Caco-2 (cell line): ENCODE measurements at regions not wholly inside any gene's neighbourhood (a gene's known extent, or its start where the extent isn't known, plus 50 kb on each side); places are given as distances from the start of the nearest gene placed in this dataset.
"Not testable (repeated sequence)": the region's sequence is repeated elsewhere in the genome, so short reads cannot be mapped to it uniquely, and the experiment has no call there.

Source experiments
- BruUV-seq: library from RNA; stranded (reverse); fragments of 400-500 nt; replicated peaks from 2 replicates; lab custom pipeline; 2021; lab: Mats Ljungman, UMichigan
- CTCF ChIA-PET: fragments of 300-600 bp; sonication (Branson Sonifier 250); formaldehyde crosslinking; loops from one replicate; lab custom pipeline; 2022; ENCODE audit warnings: antibody characterized with exemption; lab: Charles Lee
- POLR2A ChIA-PET: fragments of 300-600 bp; sonication (Branson Sonifier 250); formaldehyde crosslinking; loops from one replicate; lab custom pipeline; 2022; ENCODE audit warnings: antibody characterized with exemption; lab: Charles Lee
- DNase-seq, 2 experiments: peaks; one replicate each; pipeline versions ENCODE4 v3.0.0 to v3.0.0-alpha.2; 2020 to 2022
- H3K27me3 ChIP-seq: replicated peaks from 2 replicates; pipeline ENCODE4 v1.6.0; 2011; ENCODE audit warnings: low read length; ENCODE audit not compliant: control insufficient read depth, insufficient read depth
- H3K36me3 ChIP-seq: 2 replicates; pipeline ENCODE4 v1.5.1; 2011; ENCODE audit warnings: low read length; ENCODE audit not compliant: control insufficient read depth, insufficient read depth
- H3K4me1 ChIP-seq: fragments of 250-450 bp; sonication (Bioruptor Pico); 2 replicates; pipeline ENCODE4 v1.5.1; 2020; ENCODE audit warnings: mild to moderate bottlenecking
- H3K4me3 ChIP-seq: 2 replicates; pipeline ENCODE4 v1.5.1; 2011; ENCODE audit warnings: low read depth, mild to moderate bottlenecking, control low read depth, low read length
- H3K9me3 ChIP-seq: fragments of 250-450 bp; sonication (Bioruptor Pico); 2 replicates; pipeline ENCODE4 v1.5.1; 2020; ENCODE audit warnings: mild to moderate bottlenecking, moderate library complexity
- H3K27ac Mint-ChIP-seq: one replicate; pipeline ENCODE4 v1.8.0; 2022; ENCODE audit warnings: mixed read lengths; ENCODE audit not compliant: unreplicated experiment
- H3K27me3 Mint-ChIP-seq: one replicate; pipeline ENCODE4 v1.8.0; 2022; ENCODE audit warnings: mixed read lengths; ENCODE audit not compliant: insufficient read depth, unreplicated experiment
- H3K36me3 Mint-ChIP-seq: one replicate; pipeline ENCODE4 v1.8.0; 2022; ENCODE audit warnings: mild to moderate bottlenecking, mixed read lengths; ENCODE audit not compliant: insufficient read depth, unreplicated experiment
- H3K4me1 Mint-ChIP-seq: one replicate; pipeline ENCODE4 v1.8.0; 2022; ENCODE audit warnings: low read depth, mixed read lengths; ENCODE audit not compliant: unreplicated experiment
- H3K4me3 Mint-ChIP-seq: one replicate; pipeline ENCODE4 v1.8.0; 2022; ENCODE audit warnings: mild to moderate bottlenecking, moderate library complexity, mixed read lengths; ENCODE audit not compliant: unreplicated experiment
- H3K9me3 Mint-ChIP-seq: one replicate; pipeline ENCODE4 v1.8.0; 2022; ENCODE audit warnings: mixed read lengths; ENCODE audit not compliant: unreplicated experiment
- intact Hi-C: fragments of 100-400 bp; cut with micrococcal nuclease; formaldehyde crosslinking; loops from one replicate; pipeline ENCODE4 v1.10.0; 2022; ENCODE audit not compliant: unreplicated experiment
- TF ChIP-seq, protein P1 (sequence below), 2 experiments: fragments of 200-600 bp in 1 of 2; IDR thresholded peaks; 1 replicate in 1 of 2; 2 replicates in 1 of 2; pipeline versions ENCODE4 v1.5.1 to v1.8.0; 2011 to 2022; ENCODE audit warnings: antibody characterized with exemption in 1 of 2, control low read depth in 1 of 2, inconsistent platforms in 1 of 2, low read depth in 1 of 2, low read length in 1 of 2, mild to moderate bottlenecking in 1 of 2, moderate library complexity in 1 of 2; ENCODE audit not compliant: insufficient read depth in 1 of 2, severe bottlenecking in 1 of 2, unreplicated experiment in 1 of 2

DNA sequence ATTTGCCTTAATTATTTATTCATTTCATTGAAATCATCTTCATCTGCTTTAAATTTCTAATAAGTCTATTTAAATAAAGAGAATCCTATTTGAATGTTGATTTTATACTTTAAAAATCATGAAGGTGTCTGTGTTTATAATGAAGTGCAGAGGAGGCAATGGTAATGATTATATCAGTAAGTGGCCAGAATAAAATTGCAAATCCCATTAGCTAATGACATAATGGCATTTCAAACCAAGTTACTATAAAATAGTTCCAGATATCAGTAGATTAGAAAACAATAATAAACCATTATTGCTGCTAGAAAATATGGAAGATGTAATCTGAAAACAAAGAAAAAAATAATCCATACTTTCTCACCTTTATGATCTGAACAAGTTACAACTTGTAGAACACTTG, 647.8 kb upstream of the KLHL1 start:
- Mint-ChIP-seq H3K4me3 (no peak overlapping the region), H3K27ac (no peak overlapping the region), H3K9me3 (no peaks in the 10 kb centered on the region), H3K4me1 (no peaks in the 10 kb centered on the region), H3K36me3 (no peaks in the 10 kb centered on the region), H3K27me3 (no peaks in the 10 kb centered on the region)
- no peak for DNase-seq
- H3K4me3 ChIP-seq, result no peak overlapping the region
- intact Hi-C loops, result no loop called here
- H3K4me1 ChIP-seq, result no peaks in the 10 kb centered on the region
- POLR2A ChIA-PET, result no interaction called here
- no peaks in the 10 kb centered on the region for H3K27me3 ChIP-seq
- H3K36me3 ChIP-seq, result no peaks in the 10 kb centered on the region
- no TSS peak for BruUV-seq
- H3K9me3 ChIP-seq, result no peaks in the 10 kb centered on the region
- TF ChIP-seq, protein P1, sequence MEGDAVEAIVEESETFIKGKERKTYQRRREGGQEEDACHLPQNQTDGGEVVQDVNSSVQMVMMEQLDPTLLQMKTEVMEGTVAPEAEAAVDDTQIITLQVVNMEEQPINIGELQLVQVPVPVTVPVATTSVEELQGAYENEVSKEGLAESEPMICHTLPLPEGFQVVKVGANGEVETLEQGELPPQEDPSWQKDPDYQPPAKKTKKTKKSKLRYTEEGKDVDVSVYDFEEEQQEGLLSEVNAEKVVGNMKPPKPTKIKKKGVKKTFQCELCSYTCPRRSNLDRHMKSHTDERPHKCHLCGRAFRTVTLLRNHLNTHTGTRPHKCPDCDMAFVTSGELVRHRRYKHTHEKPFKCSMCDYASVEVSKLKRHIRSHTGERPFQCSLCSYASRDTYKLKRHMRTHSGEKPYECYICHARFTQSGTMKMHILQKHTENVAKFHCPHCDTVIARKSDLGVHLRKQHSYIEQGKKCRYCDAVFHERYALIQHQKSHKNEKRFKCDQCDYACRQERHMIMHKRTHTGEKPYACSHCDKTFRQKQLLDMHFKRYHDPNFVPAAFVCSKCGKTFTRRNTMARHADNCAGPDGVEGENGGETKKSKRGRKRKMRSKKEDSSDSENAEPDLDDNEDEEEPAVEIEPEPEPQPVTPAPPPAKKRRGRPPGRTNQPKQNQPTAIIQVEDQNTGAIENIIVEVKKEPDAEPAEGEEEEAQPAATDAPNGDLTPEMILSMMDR (IDR thresholded peaks at IDR 0.05; ENCODE audit: insufficient read depth in 1 of 2, low read depth in 1 of 2, low read length in 1 of 2, severe bottlenecking in 1 of 2, unreplicated experiment in 1 of 2), result no peak
- CTCF ChIA-PET, result no interaction called here

- H3K4me3 ChIP-seq, result no peak overlapping the region
- Mint-ChIP-seq H3K27me3 (no peaks in the 10 kb centered on the region), H3K4me3 (no peak overlapping the region), H3K9me3 (no peaks in the 10 kb centered on the region), H3K36me3 (no peaks in the 10 kb centered on the region), H3K4me1 (no peaks in the 10 kb centered on the region), H3K27ac (no peak overlapping the region)
- DNase-seq, result no peak
- no peaks in the 10 kb centered on the region for H3K4me1 ChIP-seq
- BruUV-seq, result no TSS peak
- intact Hi-C loops, result no loop called here
- TF ChIP-seq, protein P1 (IDR thresholded peaks at IDR 0.05; ENCODE audit: insufficient read depth in 1 of 2, low read depth in 1 of 2, low read length in 1 of 2, severe bottlenecking in 1 of 2, unreplicated experiment in 1 of 2), result no peak
- ChIA-PET POLR2A (no interaction called here), CTCF (no interaction called here)
- no peaks in the 10 kb centered on the region for H3K36me3 ChIP-seq
- H3K9me3 ChIP-seq, result no peaks in the 10 kb centered on the region
- H3K27me3 ChIP-seq, result no peaks in the 10 kb centered on the region
Measured at GRCh38 chr13:70755456-70755855, 647.2 kb upstream of the KLHL1 start.

DNA sequence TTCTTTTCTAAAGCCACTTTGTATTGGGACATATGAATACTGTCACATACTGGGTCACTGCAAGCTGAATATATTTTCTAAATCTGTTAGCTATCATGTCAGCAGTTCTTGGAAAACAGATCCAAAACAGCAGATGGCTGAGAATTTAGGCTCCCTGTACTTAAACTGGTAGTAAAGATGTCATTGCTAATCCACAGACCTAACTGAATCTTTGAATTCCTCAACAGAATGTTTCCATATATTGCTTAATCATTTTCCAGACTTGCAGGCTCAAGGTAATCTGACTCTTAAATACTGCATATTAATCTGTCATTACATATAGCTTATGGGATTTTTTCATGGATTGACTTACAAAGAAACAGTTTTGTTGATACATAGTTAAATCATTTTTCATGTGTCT, 639.0 kb upstream of the KLHL1 start:
- H3K4me1 Mint-ChIP-seq, result no peaks in the 10 kb centered on the region

GRCh38 chr13:70746469-70746868, 638.2 kb upstream of the KLHL1 start:
- DNase-seq, CTCF ChIA-PET, H3K4me3 ChIP-seq, H3K27ac Mint-ChIP-seq, H3K9me3 Mint-ChIP-seq, H3K27me3 ChIP-seq, intact Hi-C loops, POLR2A ChIA-PET, H3K4me1 ChIP-seq, H3K36me3 Mint-ChIP-seq, H3K36me3 ChIP-seq, H3K27me3 Mint-ChIP-seq, H3K4me1 Mint-ChIP-seq, BruUV-seq, H3K4me3 Mint-ChIP-seq, H3K9me3 ChIP-seq: not testable (repeated sequence)

More for the DNA sequence above, 639.0 kb upstream of the KLHL1 start:
- H3K27me3 ChIP-seq, result no peaks in the 10 kb centered on the region
- intact Hi-C loops, result no loop called here
- POLR2A ChIA-PET, result no interaction called here
- H3K9me3 ChIP-seq, result no peaks in the 10 kb centered on the region
- Mint-ChIP-seq H3K27me3 (no peaks in the 10 kb centered on the region), H3K4me3 (no peak overlapping the region), H3K9me3 (no peaks in the 10 kb centered on the region), H3K36me3 (no peaks in the 10 kb centered on the region), H3K27ac (no peak overlapping the region)
- TF ChIP-seq, protein P1 (IDR thresholded peaks at IDR 0.05; ENCODE audit: insufficient read depth in 1 of 2, low read depth in 1 of 2, low read length in 1 of 2, severe bottlenecking in 1 of 2, unreplicated experiment in 1 of 2), result no peak
- no TSS peak for BruUV-seq
- DNase-seq, result no peak
- no peaks in the 10 kb centered on the region for H3K4me1 ChIP-seq
- H3K4me3 ChIP-seq, result no peak overlapping the region
- CTCF ChIA-PET, result no interaction called here
- no peaks in the 10 kb centered on the region for H3K36me3 ChIP-seq
